GM12891 (cell line): ENCODE measurements at regions not wholly inside any gene's neighbourhood (a gene's known extent, or its start where the extent isn't known, plus 50 kb on each side); places are given as distances from the start of the nearest gene placed in this dataset.

Experiments used
- POLR2A ChIP-seq: IDR thresholded peaks from 2 replicates; pipeline ENCODE4 v1.6.1; 2011; ENCODE audit warnings: low read depth, low read length, control low read depth
- POLR2AphosphoS5 ChIP-seq: IDR thresholded peaks from 2 replicates; pipeline ENCODE4 v1.6.1; 2011; ENCODE audit warnings: low read depth, low read length, control low read depth
- POU2F2 ChIP-seq: IDR thresholded peaks from 2 replicates; pipeline ENCODE4 v1.6.1; 2011; ENCODE audit warnings: low read depth, mild to moderate bottlenecking, control low read depth, low read length, moderate library complexity
- SPI1 ChIP-seq: IDR thresholded peaks from 2 replicates; pipeline ENCODE4 v1.6.1; 2011; ENCODE audit warnings: low read depth, low read length, control low read depth
- TAF1 ChIP-seq: IDR thresholded peaks from 2 replicates; pipeline ENCODE4 v1.6.1; 2011; ENCODE audit warnings: low read depth, low read length, control low read depth

DNA sequence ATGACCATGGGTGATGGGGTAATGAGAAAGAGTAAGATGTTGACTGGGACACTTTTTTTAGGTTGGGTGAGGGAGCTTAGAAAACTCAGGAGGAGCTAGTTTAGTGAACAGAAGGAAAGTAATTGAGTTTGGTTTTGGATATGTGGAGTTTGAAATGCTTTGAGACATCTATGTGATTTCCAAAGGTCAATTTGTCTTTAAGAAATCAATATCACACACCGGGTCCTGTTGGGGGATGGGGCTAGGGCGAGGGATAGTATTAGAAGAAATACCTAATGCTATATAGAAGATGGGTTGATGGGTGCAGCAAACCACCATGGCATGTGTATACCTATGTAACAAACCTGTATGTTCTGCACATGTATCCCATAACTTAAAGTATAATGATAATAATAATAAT lies 118.4 kb downstream of the ASCL1 start:
- TF ChIP-seq POLR2AphosphoS5, result no peak
- no peak for TF ChIP-seq POLR2A
- no peak for TF ChIP-seq TAF1
- no peak for TF ChIP-seq POU2F2
- TF ChIP-seq SPI1, result no peak
